ENCODE measurements at regions not wholly inside any gene's neighbourhood (a gene's known extent, or its start where the extent isn't known, plus 50 kb on each side); places are given as distances from the start of the nearest gene placed in this dataset.

- no peaks in the 10 kb centered on the region for H3K4me1 ChIP-seq
- DNase-seq (ENCODE audit: low spot score in 2 of 2): no peak
- no peaks in the 10 kb centered on the region for H3K9me3 ChIP-seq
- H3K27me3 ChIP-seq: no peaks in the 10 kb centered on the region
- no peak overlapping the region for H3K4me3 ChIP-seq
- intact Hi-C loops (cut with DNase I): no loop called here
- no peaks in the 10 kb centered on the region for H3K36me3 ChIP-seq
- H3K27ac ChIP-seq: no peak overlapping the region
- TF ChIP-seq CTCF (IDR thresholded peaks at IDR 0.05): no peak
These were observed 473.7 kb downstream of the EFNB2 start for GRCh38 chr13:106061781-106062180.

GRCh38 chr13:106056851-106057250 lies 478.6 kb downstream of the EFNB2 start:
- intact Hi-C loops (cut with DNase I): no loop called here
- no peaks in the 10 kb centered on the region for H3K9me3 ChIP-seq
- no peaks in the 10 kb centered on the region for H3K27me3 ChIP-seq
- no peaks in the 10 kb centered on the region for H3K4me1 ChIP-seq
- no peak for TF ChIP-seq CTCF (IDR thresholded peaks at IDR 0.05)
- H3K27ac ChIP-seq: no peak overlapping the region
- no peaks in the 10 kb centered on the region for H3K36me3 ChIP-seq
- DNase-seq (ENCODE audit: low spot score in 2 of 2): no peak
- no peak overlapping the region for H3K4me3 ChIP-seq

- Histone ChIP-seq H3K27me3 (no peaks in the 10 kb centered on the region), H3K9me3 (no peaks in the 10 kb centered on the region), H3K36me3 (no peaks in the 10 kb centered on the region), H3K4me3 (no peak overlapping the region), H3K4me1 (no peaks in the 10 kb centered on the region), H3K27ac (no peak overlapping the region)
- TF ChIP-seq CTCF (IDR thresholded peaks at IDR 0.05): no peak
- no peak for DNase-seq (ENCODE audit: low spot score in 2 of 2)
- intact Hi-C loops (cut with DNase I): no loop called here
These were observed 483.2 kb downstream of the EFNB2 start for GRCh38 chr13:106052200-106052767.

- intact Hi-C loops (cut with DNase I): no loop called here
- no peaks in the 10 kb centered on the region for H3K27me3 ChIP-seq
- no peaks in the 10 kb centered on the region for H3K9me3 ChIP-seq
- H3K4me3 ChIP-seq: no peak overlapping the region
- H3K36me3 ChIP-seq: no peaks in the 10 kb centered on the region
- no peak for TF ChIP-seq CTCF (IDR thresholded peaks at IDR 0.05)
- H3K27ac ChIP-seq: no peak overlapping the region
- no peaks in the 10 kb centered on the region for H3K4me1 ChIP-seq
- DNase-seq (ENCODE audit: low spot score in 2 of 2): no peak
These were observed 486.3 kb downstream of the EFNB2 start for GRCh38 chr13:106049171-106049570.

GRCh38 chr13:106048386-106048785 lies 487.1 kb downstream of the EFNB2 start:
- Histone ChIP-seq H3K27ac (no peak overlapping the region), H3K27me3 (no peaks in the 10 kb centered on the region), H3K4me1 (no peaks in the 10 kb centered on the region), H3K4me3 (no peak overlapping the region), H3K36me3 (no peaks in the 10 kb centered on the region), H3K9me3 (no peaks in the 10 kb centered on the region)
- intact Hi-C loops (cut with DNase I): no loop called here
- DNase-seq (ENCODE audit: low spot score in 2 of 2): no peak
- no peak for TF ChIP-seq CTCF (IDR thresholded peaks at IDR 0.05)

GRCh38 chr13:106047859-106048258 lies 487.6 kb downstream of the EFNB2 start:
- intact Hi-C loops (cut with DNase I): no loop called here
- no peak for DNase-seq (ENCODE audit: low spot score in 2 of 2)
- no peak for TF ChIP-seq CTCF (IDR thresholded peaks at IDR 0.05)
- Histone ChIP-seq H3K36me3 (no peaks in the 10 kb centered on the region), H3K27me3 (no peaks in the 10 kb centered on the region), H3K9me3 (no peaks in the 10 kb centered on the region), H3K4me3 (no peak overlapping the region), H3K27ac (no peak overlapping the region), H3K4me1 (no peaks in the 10 kb centered on the region)

Data from ascending aorta (tissue), 2 donors.